GM23338 (cell line): ENCODE measurements at regions not wholly inside any gene's neighbourhood (a gene's known extent, or its start where the extent isn't known, plus 50 kb on each side); places are given as distances from the start of the nearest gene placed in this dataset.
A peak's percentile ranks its signal among the peaks of the same experiment; 100 is the strongest.

Experiments used
- ATAC-seq: fragments of 200-7000 bp; cut with Tn5 transposase; 3 replicates; pipeline ENCODE4 v1.9.1; 2020
- DNase-seq: peaks from one replicate; pipeline ENCODE4 v3.0.0-alpha.2; 2015; ENCODE audit warnings: low spot score
- H2AFZ ChIP-seq: fragments of 200-600 bp; sonication (generic); 2 replicates; pipeline ENCODE4 v1.8.0; 2016; ENCODE audit warnings: antibody characterized with exemption, mild to moderate bottlenecking, moderate library complexity
- H3F3A ChIP-seq: fragments of 200-600 bp; sonication (generic); replicated peaks from 2 replicates; pipeline ENCODE4 v1.8.0; 2017; ENCODE audit warnings: antibody characterized with exemption, mixed run types, low read depth
- H3K27ac ChIP-seq: fragments of 200-600 bp; sonication (generic); 2 replicates; pipeline ENCODE4 v1.6.1; 2016; ENCODE audit warnings: low read depth
- H3K27me3 ChIP-seq: fragments of 200-600 bp; sonication (generic); 2 replicates; pipeline ENCODE4 v1.8.0; 2016; ENCODE audit warnings: mild to moderate bottlenecking, mixed run types, moderate library complexity; ENCODE audit not compliant: insufficient read depth
- H3K36me3 ChIP-seq: fragments of 200-600 bp; sonication (generic); 2 replicates; pipeline ENCODE4 v1.8.0; 2016; ENCODE audit warnings: mild to moderate bottlenecking; ENCODE audit not compliant: insufficient read depth
- H3K4me1 ChIP-seq: fragments of 200-600 bp; sonication (generic); 2 replicates; pipeline ENCODE4 v1.8.0; 2016; ENCODE audit warnings: mild to moderate bottlenecking, moderate library complexity; ENCODE audit not compliant: insufficient read depth
- H3K4me2 ChIP-seq: fragments of 200-600 bp; sonication (generic); 2 replicates; pipeline ENCODE4 v1.7.1; 2017; ENCODE audit warnings: mixed run types
- H3K4me3 ChIP-seq: fragments of 200-600 bp; sonication (generic); 2 replicates; pipeline ENCODE4 v1.6.1; 2016; ENCODE audit warnings: mixed run types
- H3K79me2 ChIP-seq: fragments of 200-600 bp; sonication (generic); replicated peaks from 2 replicates; pipeline ENCODE4 v1.8.0; 2017; ENCODE audit warnings: mild to moderate bottlenecking; ENCODE audit not compliant: insufficient read depth
- H3K9me2 ChIP-seq: fragments of 200-600 bp; sonication (generic); 2 replicates; pipeline ENCODE4 v1.8.0; 2017; ENCODE audit not compliant: insufficient read depth
- H4K20me1 ChIP-seq: fragments of 200-600 bp; sonication (generic); replicated peaks from 2 replicates; pipeline ENCODE4 v1.8.0; 2017; ENCODE audit warnings: mild to moderate bottlenecking; ENCODE audit not compliant: insufficient read depth
- H3K27ac Mint-ChIP-seq: 2 replicates; pipeline ENCODE4 v1.8.0; 2020; ENCODE audit warnings: inconsistent platforms, mild to moderate bottlenecking, moderate library complexity, mixed read lengths
- H3K27me3 Mint-ChIP-seq: 3 replicates; pipeline ENCODE4 v1.8.0; 2022; ENCODE audit warnings: low read depth, mild to moderate bottlenecking, moderate library complexity, mixed read lengths, inconsistent platforms; ENCODE audit not compliant: insufficient read depth, poor library complexity
- H3K36me3 Mint-ChIP-seq: 3 replicates; pipeline ENCODE4 v1.8.0; 2021; ENCODE audit warnings: low read depth, mild to moderate bottlenecking, inconsistent platforms, moderate library complexity, mixed read lengths
- H3K4me1 Mint-ChIP-seq: 3 replicates; pipeline ENCODE4 v1.8.0; 2020; ENCODE audit warnings: mild to moderate bottlenecking, inconsistent platforms, mixed read lengths
- H3K4me3 Mint-ChIP-seq: 3 replicates; pipeline ENCODE4 v1.8.0; 2021; ENCODE audit warnings: moderate library complexity, mild to moderate bottlenecking, inconsistent platforms, mixed read lengths
- H3K9me3 Mint-ChIP-seq: 3 replicates; pipeline ENCODE4 v1.8.0; 2020; ENCODE audit warnings: moderate library complexity, mild to moderate bottlenecking, inconsistent platforms, mixed read lengths
- NANOG ChIP-seq: IDR thresholded peaks from 2 replicates; pipeline ENCODE4 v1.6.1; 2016; ENCODE audit warnings: antibody characterized with exemption, borderline replicate concordance
- POLR2AphosphoS5 ChIP-seq: IDR thresholded peaks from 2 replicates; pipeline ENCODE4 v1.6.1; 2016; ENCODE audit warnings: antibody characterized with exemption, low read depth
- STAT1 ChIP-seq: IDR thresholded peaks from one replicate; pipeline ENCODE4 v1.6.1; 2016; ENCODE audit warnings: antibody characterized with exemption; ENCODE audit not compliant: unreplicated experiment
- ZNF331 ChIP-seq: fragments of 250-450 bp; sonication (Bioruptor Pico); IDR thresholded peaks from 2 replicates; pipeline ENCODE4 v1.5.0; 2020; ENCODE audit warnings: low read depth, mild to moderate bottlenecking, moderate library complexity
- TF ChIP-seq, protein P1 (sequence below): IDR thresholded peaks from one replicate; pipeline ENCODE4 v1.6.1; 2018; ENCODE audit warnings: antibody characterized with exemption; ENCODE audit not compliant: unreplicated experiment
- TF ChIP-seq, protein P2 (sequence below): fragments of 250-450 bp; sonication (Bioruptor Pico); IDR thresholded peaks from 2 replicates; pipeline ENCODE4 v1.5.0; 2020; ENCODE audit warnings: mild to moderate bottlenecking, moderate library complexity
- TF ChIP-seq, protein P3 (sequence below), 2 experiments: fragments of 200-600 bp in 1 of 2; sonication (generic) in 1 of 2; conservative IDR thresholded peaks; 2 replicates each; pipeline versions ENCODE4 v1.5.1 to v1.6.1; 2016 to 2017; ENCODE audit warnings: antibody characterized with exemption in 2 of 2, low read depth in 2 of 2, mild to moderate bottlenecking in 2 of 2, moderate library complexity in 1 of 2

DNA sequence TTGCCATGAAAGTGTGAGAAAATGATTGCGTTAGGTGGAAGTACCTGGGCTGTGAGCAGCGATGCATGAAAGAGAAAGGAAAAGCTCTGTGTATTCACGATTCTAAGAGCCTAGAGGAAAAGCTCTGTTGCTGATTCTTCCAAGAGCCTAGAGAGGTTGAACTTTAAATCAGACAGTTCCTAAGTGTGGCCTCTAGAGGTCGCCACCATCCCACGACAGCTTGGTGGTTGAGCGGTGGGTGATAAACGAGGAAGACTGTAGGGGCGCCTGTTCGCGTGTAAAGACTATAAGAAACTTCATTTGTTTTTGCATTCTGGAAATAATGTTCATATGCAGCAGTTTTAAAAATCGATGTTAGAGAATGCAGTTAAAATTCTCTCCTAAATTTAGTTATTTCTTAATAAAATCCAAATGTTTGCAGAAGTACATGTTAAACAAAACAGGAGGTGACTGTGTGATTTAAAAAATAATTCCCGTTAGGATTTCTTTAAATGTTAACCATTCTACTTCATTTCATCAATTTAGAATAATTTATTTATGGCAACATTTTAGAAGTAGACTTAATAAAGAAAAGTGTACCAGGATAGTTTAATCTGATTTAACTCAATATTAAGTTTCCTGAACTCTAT is 107.7 kb downstream of the TENT4A start (continued):
- TF ChIP-seq, protein P1, sequence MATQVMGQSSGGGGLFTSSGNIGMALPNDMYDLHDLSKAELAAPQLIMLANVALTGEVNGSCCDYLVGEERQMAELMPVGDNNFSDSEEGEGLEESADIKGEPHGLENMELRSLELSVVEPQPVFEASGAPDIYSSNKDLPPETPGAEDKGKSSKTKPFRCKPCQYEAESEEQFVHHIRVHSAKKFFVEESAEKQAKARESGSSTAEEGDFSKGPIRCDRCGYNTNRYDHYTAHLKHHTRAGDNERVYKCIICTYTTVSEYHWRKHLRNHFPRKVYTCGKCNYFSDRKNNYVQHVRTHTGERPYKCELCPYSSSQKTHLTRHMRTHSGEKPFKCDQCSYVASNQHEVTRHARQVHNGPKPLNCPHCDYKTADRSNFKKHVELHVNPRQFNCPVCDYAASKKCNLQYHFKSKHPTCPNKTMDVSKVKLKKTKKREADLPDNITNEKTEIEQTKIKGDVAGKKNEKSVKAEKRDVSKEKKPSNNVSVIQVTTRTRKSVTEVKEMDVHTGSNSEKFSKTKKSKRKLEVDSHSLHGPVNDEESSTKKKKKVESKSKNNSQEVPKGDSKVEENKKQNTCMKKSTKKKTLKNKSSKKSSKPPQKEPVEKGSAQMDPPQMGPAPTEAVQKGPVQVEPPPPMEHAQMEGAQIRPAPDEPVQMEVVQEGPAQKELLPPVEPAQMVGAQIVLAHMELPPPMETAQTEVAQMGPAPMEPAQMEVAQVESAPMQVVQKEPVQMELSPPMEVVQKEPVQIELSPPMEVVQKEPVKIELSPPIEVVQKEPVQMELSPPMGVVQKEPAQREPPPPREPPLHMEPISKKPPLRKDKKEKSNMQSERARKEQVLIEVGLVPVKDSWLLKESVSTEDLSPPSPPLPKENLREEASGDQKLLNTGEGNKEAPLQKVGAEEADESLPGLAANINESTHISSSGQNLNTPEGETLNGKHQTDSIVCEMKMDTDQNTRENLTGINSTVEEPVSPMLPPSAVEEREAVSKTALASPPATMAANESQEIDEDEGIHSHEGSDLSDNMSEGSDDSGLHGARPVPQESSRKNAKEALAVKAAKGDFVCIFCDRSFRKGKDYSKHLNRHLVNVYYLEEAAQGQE, result no peak

DNA sequence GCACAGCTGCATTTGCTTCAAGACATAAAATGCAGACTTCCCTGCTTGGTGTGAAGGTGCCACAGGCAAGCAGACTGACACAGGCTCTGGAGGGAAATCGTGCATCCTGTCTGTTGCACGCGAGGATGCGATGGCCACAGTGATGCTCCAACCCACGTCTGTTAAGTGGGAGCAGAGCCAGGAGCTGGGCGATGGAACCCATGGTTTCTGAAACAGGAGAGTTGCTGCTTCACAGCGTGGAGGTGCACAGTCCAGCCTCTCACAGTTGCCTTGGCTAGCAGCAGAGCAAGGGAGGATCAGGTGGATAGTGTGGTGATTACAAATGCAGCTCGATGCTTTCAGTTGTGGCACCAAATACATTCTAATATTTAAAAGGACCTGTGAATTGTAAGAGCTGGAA is 108.8 kb downstream of the TENT4A start:
- Mint-ChIP-seq H3K36me3 (no peaks in the 10 kb centered on the region; the same call in 2 of the 3 replicates), H3K4me3 (no peak overlapping the region), H3K9me3 (peaks cover 2% of the 10 kb centered on the region; the same call in 2 of the 3 replicates), H3K27ac (no peak overlapping the region), H3K27me3 (peaks cover 2% of the 10 kb centered on the region), H3K4me1 (peaks cover 11% of the 10 kb centered on the region)
- H3F3A ChIP-seq, result no peaks in the 10 kb centered on the region
- no peaks in the 10 kb centered on the region for H3K36me3 ChIP-seq
- TF ChIP-seq POLR2AphosphoS5, result no peak
- TF ChIP-seq, protein P2, sequence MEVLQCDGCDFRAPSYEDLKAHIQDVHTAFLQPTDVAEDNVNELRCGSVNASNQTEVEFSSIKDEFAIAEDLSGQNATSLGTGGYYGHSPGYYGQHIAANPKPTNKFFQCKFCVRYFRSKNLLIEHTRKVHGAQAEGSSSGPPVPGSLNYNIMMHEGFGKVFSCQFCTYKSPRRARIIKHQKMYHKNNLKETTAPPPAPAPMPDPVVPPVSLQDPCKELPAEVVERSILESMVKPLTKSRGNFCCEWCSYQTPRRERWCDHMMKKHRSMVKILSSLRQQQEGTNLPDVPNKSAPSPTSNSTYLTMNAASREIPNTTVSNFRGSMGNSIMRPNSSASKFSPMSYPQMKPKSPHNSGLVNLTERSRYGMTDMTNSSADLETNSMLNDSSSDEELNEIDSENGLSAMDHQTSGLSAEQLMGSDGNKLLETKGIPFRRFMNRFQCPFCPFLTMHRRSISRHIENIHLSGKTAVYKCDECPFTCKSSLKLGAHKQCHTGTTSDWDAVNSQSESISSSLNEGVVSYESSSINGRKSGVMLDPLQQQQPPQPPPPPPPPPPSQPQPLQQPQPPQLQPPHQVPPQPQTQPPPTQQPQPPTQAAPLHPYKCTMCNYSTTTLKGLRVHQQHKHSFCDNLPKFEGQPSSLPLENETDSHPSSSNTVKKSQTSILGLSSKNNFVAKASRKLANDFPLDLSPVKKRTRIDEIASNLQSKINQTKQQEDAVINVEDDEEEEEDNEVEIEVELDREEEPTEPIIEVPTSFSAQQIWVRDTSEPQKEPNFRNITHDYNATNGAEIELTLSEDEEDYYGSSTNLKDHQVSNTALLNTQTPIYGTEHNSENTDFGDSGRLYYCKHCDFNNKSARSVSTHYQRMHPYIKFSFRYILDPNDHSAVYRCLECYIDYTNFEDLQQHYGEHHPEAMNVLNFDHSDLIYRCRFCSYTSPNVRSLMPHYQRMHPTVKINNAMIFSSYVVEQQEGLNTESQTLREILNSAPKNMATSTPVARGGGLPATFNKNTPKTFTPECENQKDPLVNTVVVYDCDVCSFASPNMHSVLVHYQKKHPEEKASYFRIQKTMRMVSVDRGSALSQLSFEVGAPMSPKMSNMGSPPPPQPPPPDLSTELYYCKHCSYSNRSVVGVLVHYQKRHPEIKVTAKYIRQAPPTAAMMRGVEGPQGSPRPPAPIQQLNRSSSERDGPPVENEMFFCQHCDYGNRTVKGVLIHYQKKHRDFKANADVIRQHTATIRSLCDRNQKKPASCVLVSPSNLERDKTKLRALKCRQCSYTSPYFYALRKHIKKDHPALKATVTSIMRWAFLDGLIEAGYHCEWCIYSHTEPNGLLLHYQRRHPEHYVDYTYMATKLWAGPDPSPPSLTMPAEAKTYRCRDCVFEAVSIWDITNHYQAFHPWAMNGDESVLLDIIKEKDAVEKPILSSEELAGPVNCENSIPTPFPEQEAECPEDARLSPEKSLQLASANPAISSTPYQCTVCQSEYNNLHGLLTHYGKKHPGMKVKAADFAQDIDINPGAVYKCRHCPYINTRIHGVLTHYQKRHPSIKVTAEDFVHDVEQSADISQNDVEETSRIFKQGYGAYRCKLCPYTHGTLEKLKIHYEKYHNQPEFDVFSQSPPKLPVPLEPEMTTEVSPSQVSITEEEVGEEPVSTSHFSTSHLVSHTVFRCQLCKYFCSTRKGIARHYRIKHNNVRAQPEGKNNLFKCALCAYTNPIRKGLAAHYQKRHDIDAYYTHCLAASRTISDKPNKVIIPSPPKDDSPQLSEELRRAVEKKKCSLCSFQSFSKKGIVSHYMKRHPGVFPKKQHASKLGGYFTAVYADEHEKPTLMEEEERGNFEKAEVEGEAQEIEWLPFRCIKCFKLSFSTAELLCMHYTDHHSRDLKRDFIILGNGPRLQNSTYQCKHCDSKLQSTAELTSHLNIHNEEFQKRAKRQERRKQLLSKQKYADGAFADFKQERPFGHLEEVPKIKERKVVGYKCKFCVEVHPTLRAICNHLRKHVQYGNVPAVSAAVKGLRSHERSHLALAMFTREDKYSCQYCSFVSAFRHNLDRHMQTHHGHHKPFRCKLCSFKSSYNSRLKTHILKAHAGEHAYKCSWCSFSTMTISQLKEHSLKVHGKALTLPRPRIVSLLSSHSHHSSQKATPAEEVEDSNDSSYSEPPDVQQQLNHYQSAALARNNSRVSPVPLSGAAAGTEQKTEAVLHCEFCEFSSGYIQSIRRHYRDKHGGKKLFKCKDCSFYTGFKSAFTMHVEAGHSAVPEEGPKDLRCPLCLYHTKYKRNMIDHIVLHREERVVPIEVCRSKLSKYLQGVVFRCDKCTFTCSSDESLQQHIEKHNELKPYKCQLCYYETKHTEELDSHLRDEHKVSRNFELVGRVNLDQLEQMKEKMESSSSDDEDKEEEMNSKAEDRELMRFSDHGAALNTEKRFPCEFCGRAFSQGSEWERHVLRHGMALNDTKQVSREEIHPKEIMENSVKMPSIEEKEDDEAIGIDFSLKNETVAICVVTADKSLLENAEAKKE (CRISPR knock-in tag), result no peak
- no peak for TF ChIP-seq STAT1
- TF ChIP-seq NANOG, result no peak
- no peak for TF ChIP-seq ZNF331 (CRISPR knock-in tag)
- TF ChIP-seq, protein P3, sequence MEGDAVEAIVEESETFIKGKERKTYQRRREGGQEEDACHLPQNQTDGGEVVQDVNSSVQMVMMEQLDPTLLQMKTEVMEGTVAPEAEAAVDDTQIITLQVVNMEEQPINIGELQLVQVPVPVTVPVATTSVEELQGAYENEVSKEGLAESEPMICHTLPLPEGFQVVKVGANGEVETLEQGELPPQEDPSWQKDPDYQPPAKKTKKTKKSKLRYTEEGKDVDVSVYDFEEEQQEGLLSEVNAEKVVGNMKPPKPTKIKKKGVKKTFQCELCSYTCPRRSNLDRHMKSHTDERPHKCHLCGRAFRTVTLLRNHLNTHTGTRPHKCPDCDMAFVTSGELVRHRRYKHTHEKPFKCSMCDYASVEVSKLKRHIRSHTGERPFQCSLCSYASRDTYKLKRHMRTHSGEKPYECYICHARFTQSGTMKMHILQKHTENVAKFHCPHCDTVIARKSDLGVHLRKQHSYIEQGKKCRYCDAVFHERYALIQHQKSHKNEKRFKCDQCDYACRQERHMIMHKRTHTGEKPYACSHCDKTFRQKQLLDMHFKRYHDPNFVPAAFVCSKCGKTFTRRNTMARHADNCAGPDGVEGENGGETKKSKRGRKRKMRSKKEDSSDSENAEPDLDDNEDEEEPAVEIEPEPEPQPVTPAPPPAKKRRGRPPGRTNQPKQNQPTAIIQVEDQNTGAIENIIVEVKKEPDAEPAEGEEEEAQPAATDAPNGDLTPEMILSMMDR (conservative IDR thresholded peaks at IDR 0.05; ENCODE audit: low read depth in 2 of 2), result no peak
- H4K20me1 ChIP-seq, result no peaks in the 10 kb centered on the region
- 0 out of 2 replicates have a peak overlapping the region, but pooled peaks have one; percentile 87 for H2AFZ ChIP-seq
- ATAC-seq (no peak), DNase-seq (no peak)
- H3K4me3 ChIP-seq, result no peak overlapping the region
- no peaks in the 10 kb centered on the region for H3K79me2 ChIP-seq
- H3K4me1 ChIP-seq, result 0 out of 2 replicates have a peak, but pooled peaks cover 2% of the 10 kb centered on the region
- H3K9me2 ChIP-seq, result no peaks in the 10 kb centered on the region
- H3K27ac ChIP-seq, result no peak overlapping the region
- no peaks in the 10 kb centered on the region for H3K27me3 ChIP-seq
- no peak overlapping the region for H3K4me2 ChIP-seq
